ENCODE measurements at regions not wholly inside any gene's neighbourhood (a gene's known extent, or its start where the extent isn't known, plus 50 kb on each side); places are given as distances from the start of the nearest gene placed in this dataset.
A peak's percentile ranks its signal among the peaks of the same experiment; 100 is the strongest.
"Not testable (repeated sequence)": the region's sequence is repeated elsewhere in the genome, so short reads cannot be mapped to it uniquely, and the experiment has no call there.

- DNase-seq (ENCODE audit: low read depth) = peak; percentile 71
- no peak overlapping the region for H3K4me3 ChIP-seq (ENCODE audit: low read depth, low read length)
- H3K27me3 ChIP-seq (ENCODE audit: control insufficient read depth, insufficient read depth, low read length) = no peaks in the 10 kb centered on the region
- TF ChIP-seq, protein P1, sequence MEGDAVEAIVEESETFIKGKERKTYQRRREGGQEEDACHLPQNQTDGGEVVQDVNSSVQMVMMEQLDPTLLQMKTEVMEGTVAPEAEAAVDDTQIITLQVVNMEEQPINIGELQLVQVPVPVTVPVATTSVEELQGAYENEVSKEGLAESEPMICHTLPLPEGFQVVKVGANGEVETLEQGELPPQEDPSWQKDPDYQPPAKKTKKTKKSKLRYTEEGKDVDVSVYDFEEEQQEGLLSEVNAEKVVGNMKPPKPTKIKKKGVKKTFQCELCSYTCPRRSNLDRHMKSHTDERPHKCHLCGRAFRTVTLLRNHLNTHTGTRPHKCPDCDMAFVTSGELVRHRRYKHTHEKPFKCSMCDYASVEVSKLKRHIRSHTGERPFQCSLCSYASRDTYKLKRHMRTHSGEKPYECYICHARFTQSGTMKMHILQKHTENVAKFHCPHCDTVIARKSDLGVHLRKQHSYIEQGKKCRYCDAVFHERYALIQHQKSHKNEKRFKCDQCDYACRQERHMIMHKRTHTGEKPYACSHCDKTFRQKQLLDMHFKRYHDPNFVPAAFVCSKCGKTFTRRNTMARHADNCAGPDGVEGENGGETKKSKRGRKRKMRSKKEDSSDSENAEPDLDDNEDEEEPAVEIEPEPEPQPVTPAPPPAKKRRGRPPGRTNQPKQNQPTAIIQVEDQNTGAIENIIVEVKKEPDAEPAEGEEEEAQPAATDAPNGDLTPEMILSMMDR (IDR thresholded peaks at IDR 0.05; ENCODE audit: insufficient read depth, low read length, severe bottlenecking) = no peak
- no peak for FAIRE-seq
- H3K36me3 ChIP-seq (ENCODE audit: control insufficient read depth, insufficient read depth, low read length) = no peaks in the 10 kb centered on the region
These were observed 255.9 kb upstream of the KITLG start for GRCh38 chr12:88836156-88836555.

DNA sequence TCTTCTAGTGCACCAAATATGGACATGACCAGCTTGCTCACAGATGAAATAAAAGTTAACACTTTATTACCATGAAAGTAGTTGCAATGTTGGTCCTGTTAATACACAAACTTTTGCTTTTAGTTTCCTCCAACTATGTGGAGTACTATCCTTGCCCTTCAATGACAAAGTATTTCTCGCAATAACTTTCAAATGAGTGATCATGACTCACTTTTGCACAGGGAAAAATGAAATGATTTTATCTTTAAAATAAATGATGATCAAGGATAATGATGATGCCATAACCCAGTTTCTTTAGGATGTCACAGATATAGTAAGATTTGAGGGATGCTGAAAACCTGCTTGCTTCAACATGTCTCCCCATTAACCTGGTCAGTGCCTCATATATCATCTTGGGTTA is 254.0 kb upstream of the KITLG start:
- H3K27me3 ChIP-seq (ENCODE audit: control insufficient read depth, insufficient read depth, low read length) = no peaks in the 10 kb centered on the region
- H3K4me3 ChIP-seq (ENCODE audit: low read depth, low read length) = no peak overlapping the region
- no peak for FAIRE-seq
- H3K36me3 ChIP-seq (ENCODE audit: control insufficient read depth, insufficient read depth, low read length) = no peaks in the 10 kb centered on the region
- DNase-seq (ENCODE audit: low read depth) = peak; percentile 55
- TF ChIP-seq, protein P1 (IDR thresholded peaks at IDR 0.05; ENCODE audit: insufficient read depth, low read length, severe bottlenecking) = no peak

- Histone ChIP-seq H3K36me3 (ENCODE audit: control insufficient read depth, insufficient read depth, low read length) (no peaks in the 10 kb centered on the region), H3K4me3 (ENCODE audit: low read depth, low read length) (no peak overlapping the region), H3K27me3 (ENCODE audit: control insufficient read depth, insufficient read depth, low read length) (no peaks in the 10 kb centered on the region)
- TF ChIP-seq, protein P1 (IDR thresholded peaks at IDR 0.05; ENCODE audit: insufficient read depth, low read length, severe bottlenecking) = no peak
- FAIRE-seq = no peak
- DNase-seq (ENCODE audit: low read depth) = peak; percentile 38
These were observed 253.4 kb upstream of the KITLG start for GRCh38 chr12:88833641-88834116.

GRCh38 chr12:88828537-88828936 is 248.3 kb upstream of the KITLG start:
- not testable (repeated sequence) for DNase-seq (ENCODE audit: low read depth); FAIRE-seq; H3K4me3 ChIP-seq (ENCODE audit: low read depth, low read length)

DNA sequence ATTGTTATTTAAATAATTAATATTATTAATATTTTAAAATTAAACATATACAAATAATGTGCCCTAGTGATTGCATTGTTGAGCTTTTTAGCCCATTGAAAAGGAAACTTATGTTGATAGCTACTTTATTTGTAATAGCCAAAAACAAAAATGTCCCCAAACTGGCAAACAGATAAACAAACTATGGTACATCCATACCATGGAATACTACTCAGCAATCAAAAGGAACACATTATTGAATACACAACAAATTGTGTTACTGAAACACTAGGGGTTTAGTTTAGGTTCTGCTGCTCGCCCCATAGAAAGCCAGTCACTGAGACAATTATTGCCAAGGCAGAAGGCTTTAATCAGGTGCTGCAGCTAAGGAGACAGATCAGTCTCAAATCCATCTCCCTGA is 239.7 kb upstream of the KITLG start:
- no peak overlapping the region for H3K4me3 ChIP-seq (ENCODE audit: low read depth, low read length)
- TF ChIP-seq, protein P1 (IDR thresholded peaks at IDR 0.05; ENCODE audit: insufficient read depth, low read length, severe bottlenecking) = no peak
- FAIRE-seq = no peak
- no peaks in the 10 kb centered on the region for H3K27me3 ChIP-seq (ENCODE audit: control insufficient read depth, insufficient read depth, low read length)
- DNase-seq (ENCODE audit: low read depth) = no peak
- H3K36me3 ChIP-seq (ENCODE audit: control insufficient read depth, insufficient read depth, low read length) = no peaks in the 10 kb centered on the region

More at GRCh38 chr12:88828537-88828936, 248.3 kb upstream of the KITLG start:
- not testable (repeated sequence) for H3K36me3 ChIP-seq (ENCODE audit: control insufficient read depth, insufficient read depth, low read length); H3K27me3 ChIP-seq (ENCODE audit: control insufficient read depth, insufficient read depth, low read length)

DNA sequence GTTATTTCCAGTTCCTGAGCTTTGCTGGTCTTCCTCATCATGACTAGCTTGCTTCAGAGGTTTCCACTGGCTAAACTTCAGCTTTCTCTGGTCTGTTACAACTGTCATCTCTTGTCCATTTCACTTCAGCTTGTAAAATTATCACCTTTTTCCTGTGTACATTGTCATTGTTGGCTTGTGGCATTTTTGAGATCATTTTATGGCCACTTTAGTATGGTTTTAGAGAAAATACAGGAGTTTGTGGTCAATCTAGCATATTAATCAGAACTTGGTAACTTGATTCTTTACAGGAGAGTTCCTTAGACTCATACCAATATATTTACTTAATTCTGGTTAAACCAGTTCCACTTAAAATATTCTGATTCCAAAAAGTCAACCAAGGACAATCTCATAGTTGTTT is 235.9 kb upstream of the KITLG start:
- no peak for FAIRE-seq
- no peaks in the 10 kb centered on the region for H3K36me3 ChIP-seq (ENCODE audit: control insufficient read depth, insufficient read depth, low read length)
- TF ChIP-seq, protein P1 (IDR thresholded peaks at IDR 0.05; ENCODE audit: insufficient read depth, low read length, severe bottlenecking) = no peak
- peak; percentile 62 for DNase-seq (ENCODE audit: low read depth)
- no peak overlapping the region for H3K4me3 ChIP-seq (ENCODE audit: low read depth, low read length)
- no peaks in the 10 kb centered on the region for H3K27me3 ChIP-seq (ENCODE audit: control insufficient read depth, insufficient read depth, low read length)
